ENCODE measurements at regions not wholly inside any gene's neighbourhood (a gene's known extent, or its start where the extent isn't known, plus 50 kb on each side); places are given as distances from the start of the nearest gene placed in this dataset.

DNA sequence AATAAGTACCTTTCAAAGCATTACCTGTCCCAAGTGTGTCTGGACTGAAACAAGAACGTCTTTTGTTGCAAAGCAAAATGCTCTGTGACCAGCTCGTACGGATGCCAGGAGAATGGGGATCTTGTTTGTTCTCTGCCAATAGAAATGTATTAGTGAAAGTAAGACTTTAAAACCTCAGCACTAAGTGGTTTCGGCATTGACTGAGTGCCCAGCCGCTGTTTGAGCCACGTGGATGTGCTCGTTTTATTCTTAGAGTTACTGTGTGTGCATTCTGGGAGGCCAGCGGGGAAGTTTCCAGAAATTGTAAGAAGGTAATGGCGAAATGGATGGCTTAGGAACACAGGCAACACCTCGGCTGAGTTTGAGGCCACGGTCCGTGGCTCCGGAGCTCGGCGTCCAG, 117.1 kb upstream of the USP29 start:
- TF ChIP-seq POLR2A (IDR thresholded peaks at IDR 0.05; ENCODE audit: low read length) (no peak), GATA1 (IDR thresholded peaks at IDR 0.05; ENCODE audit: low read depth, low read length) (no peak)

All from erythroblast (primary cell).